Thyroid gland (tissue), 4 donors: ENCODE measurements at regions not wholly inside any gene's neighbourhood (a gene's known extent, or its start where the extent isn't known, plus 50 kb on each side); places are given as distances from the start of the nearest gene placed in this dataset.

Experiments
- CTCF ChIP-seq, 6 experiments: fragments of 200-600 bp in 3 of 6; fragments of 450-650 bp in 3 of 6; sonication (generic) in 3 of 6; IDR thresholded peaks; one replicate each; pipeline ENCODE4 v1.5.1; 2016 to 2019; ENCODE audit warnings: antibody characterized with exemption in 6 of 6, mild to moderate bottlenecking in 2 of 6, inconsistent platforms in 1 of 6, moderate library complexity in 1 of 6
- POLR2A ChIP-seq, 2 donors: fragments of 450-650 bp; IDR thresholded peaks; one replicate each; pipeline ENCODE4 v1.6.1; 2017; ENCODE audit warnings: antibody characterized with exemption in 2 of 2, mild to moderate bottlenecking in 2 of 2, moderate library complexity in 1 of 2

- no peak for TF ChIP-seq CTCF (IDR thresholded peaks at IDR 0.05)
- TF ChIP-seq POLR2A (IDR thresholded peaks at IDR 0.05), result no peak
Observed at GRCh38 chr12:125676366-125676765, 611.1 kb downstream of the AACS start.
